ENCODE measurements at regions not wholly inside any gene's neighbourhood (a gene's known extent, or its start where the extent isn't known, plus 50 kb on each side); places are given as distances from the start of the nearest gene placed in this dataset.
A peak's percentile ranks its signal among the peaks of the same experiment; 100 is the strongest.

DNA sequence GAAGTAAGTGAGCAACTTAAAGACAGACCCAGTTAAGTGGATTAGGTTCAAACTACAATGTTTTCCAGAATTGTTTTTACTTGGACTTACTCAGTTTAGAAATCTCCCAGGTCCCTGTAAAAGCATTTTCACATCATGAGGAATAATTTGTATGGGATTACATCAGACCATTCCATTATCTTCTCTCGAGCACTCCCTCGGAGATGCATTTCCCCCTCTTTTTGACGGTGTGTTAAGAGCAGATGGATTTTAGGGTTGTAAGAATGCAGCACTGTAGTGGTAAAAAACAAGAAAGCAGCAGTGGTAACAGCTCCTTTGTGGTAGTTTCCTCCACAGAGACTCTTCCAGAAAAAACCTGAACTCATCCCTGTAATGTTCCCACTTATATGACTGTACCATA, 488.4 kb downstream of the BCAT1 start:
- no peak for ATAC-seq
- ChIA-PET CTCF (no interaction called here), POLR2A (no interaction called here)
- Mint-ChIP-seq H3K9me3 (ENCODE audit: low read depth) (no peaks in the 10 kb centered on the region), H3K27ac (no peak overlapping the region), H3K36me3 (ENCODE audit: low read depth) (no peaks in the 10 kb centered on the region), H3K4me1 (peaks cover 2% of the 10 kb centered on the region), H3K27me3 (peaks cover 1% of the 10 kb centered on the region), H3K4me3 (no peak overlapping the region)
- DNase-seq = no peak
- intact Hi-C loops (cut with DNase I, micrococcal nuclease) = no loop called here

DNA sequence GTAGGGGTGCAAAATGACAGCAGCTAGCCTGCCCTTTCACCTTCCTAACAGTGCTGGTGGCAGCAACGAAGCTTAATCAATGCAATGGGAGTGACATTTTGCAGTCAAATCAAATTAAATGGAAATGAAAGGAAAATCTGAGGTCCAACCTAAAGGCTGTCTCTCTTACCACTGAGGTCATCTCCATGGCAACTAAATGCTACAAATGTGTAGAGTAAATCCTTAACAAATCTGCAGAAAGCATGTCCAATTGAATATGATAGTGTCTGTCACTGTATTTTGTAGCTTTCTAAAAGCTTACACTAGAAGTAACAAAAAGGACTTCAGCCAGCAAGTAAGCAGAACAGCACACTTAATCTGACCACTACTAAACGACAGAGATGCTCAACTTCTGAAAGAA, 488.8 kb downstream of the BCAT1 start:
- intact Hi-C loops (cut with DNase I, micrococcal nuclease) = no loop called here
- Mint-ChIP-seq H3K36me3 (ENCODE audit: low read depth) (no peaks in the 10 kb centered on the region), H3K27me3 (peaks cover 1% of the 10 kb centered on the region), H3K9me3 (ENCODE audit: low read depth) (no peaks in the 10 kb centered on the region), H3K4me3 (no peak overlapping the region), H3K4me1 (peaks cover 2% of the 10 kb centered on the region), H3K27ac (no peak overlapping the region)
- ChIA-PET CTCF (no interaction called here), POLR2A (no interaction called here)
- no peak for DNase-seq
- ATAC-seq = no peak

DNA sequence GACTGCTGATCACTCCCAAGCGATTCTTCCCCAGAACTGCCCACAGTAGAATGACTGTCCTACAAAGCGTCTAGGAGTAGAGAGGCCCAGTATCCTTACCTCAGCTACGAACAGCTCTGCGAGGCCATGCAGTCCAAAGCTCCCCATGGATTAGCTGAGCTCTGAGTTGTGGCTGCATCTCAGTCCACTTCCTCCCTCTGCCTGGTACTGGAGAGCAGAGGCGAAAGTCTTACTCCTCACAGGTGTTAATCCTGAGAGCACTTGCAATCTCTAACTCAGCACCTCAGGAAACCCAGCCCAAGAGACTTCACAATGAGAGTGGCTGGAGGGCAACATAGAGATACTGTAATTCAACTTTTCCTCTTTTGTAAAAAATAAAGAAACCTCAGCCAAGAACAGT, 493.1 kb downstream of the BCAT1 start:
- ChIA-PET POLR2A (no interaction called here), CTCF (no interaction called here)
- Mint-ChIP-seq H3K27ac (no peak overlapping the region), H3K36me3 (ENCODE audit: low read depth) (no peaks in the 10 kb centered on the region), H3K27me3 (no peaks in the 10 kb centered on the region), H3K4me1 (no peaks in the 10 kb centered on the region), H3K4me3 (no peak overlapping the region), H3K9me3 (ENCODE audit: low read depth) (no peaks in the 10 kb centered on the region)
- intact Hi-C loops (cut with DNase I, micrococcal nuclease) = no loop called here
- ATAC-seq (no peak), DNase-seq (no peak)

DNA sequence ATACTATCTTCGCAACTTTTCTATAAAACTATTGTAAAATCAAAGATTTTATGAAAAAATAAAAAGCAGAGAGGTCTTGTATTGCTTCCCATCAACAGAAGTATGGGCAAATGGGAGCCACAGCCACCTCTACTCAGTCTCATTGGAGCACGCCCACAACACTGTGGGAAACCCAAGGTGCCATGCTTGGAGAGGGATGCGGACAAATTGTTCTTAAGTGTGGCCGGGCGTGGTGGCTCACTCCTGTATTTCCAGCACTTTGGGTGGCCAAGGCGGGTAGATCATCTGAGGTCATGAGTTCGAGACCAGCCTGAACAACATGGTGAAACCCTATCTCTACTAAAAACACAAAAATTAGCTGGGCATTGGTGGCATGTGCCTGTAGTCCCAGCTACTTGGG, 498.2 kb upstream of the SOX5 start:
- no peak overlapping the region for H3K27ac Mint-ChIP-seq
- no peaks in the 10 kb centered on the region for H3K27me3 Mint-ChIP-seq
- DNase-seq = no peak
- no peaks in the 10 kb centered on the region for H3K36me3 Mint-ChIP-seq (ENCODE audit: low read depth)
- CTCF ChIA-PET = no interaction called here
- no peak overlapping the region for H3K4me3 Mint-ChIP-seq
- intact Hi-C loops (cut with DNase I, micrococcal nuclease) = no loop called here
- H3K9me3 Mint-ChIP-seq (ENCODE audit: low read depth) = no peaks in the 10 kb centered on the region
- no peak for ATAC-seq
- H3K4me1 Mint-ChIP-seq = no peaks in the 10 kb centered on the region
- POLR2A ChIA-PET = no interaction called here

DNA sequence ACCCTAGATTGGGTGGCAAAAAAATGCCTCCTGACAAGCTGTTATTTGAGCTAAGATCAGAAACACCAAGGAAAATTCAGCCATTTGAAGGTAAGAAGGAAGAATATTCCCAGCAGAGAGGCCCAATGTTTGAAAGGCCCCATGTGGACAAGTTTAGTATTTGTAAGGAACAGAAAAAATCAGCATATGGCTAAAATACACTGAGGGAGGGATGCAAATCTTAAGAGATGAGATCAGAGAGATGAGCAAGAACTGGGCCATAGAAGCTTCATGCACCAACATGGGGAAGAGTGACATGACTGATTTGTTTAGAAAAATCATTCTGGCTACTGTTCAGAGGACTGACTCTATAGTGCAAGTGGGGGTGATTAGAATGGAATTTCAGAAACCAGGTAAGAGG, 496.8 kb upstream of the SOX5 start:
- intact Hi-C loops (cut with DNase I, micrococcal nuclease) = no loop called here
- no peaks in the 10 kb centered on the region for H3K9me3 Mint-ChIP-seq (ENCODE audit: low read depth)
- ATAC-seq (no peak), DNase-seq (no peak)
- POLR2A ChIA-PET = no interaction called here
- no peak overlapping the region for H3K4me3 Mint-ChIP-seq
- no peaks in the 10 kb centered on the region for H3K27me3 Mint-ChIP-seq
- H3K36me3 Mint-ChIP-seq (ENCODE audit: low read depth) = no peaks in the 10 kb centered on the region
- H3K4me1 Mint-ChIP-seq = no peaks in the 10 kb centered on the region
- no peak overlapping the region for H3K27ac Mint-ChIP-seq
- CTCF ChIA-PET = no interaction called here

DNA sequence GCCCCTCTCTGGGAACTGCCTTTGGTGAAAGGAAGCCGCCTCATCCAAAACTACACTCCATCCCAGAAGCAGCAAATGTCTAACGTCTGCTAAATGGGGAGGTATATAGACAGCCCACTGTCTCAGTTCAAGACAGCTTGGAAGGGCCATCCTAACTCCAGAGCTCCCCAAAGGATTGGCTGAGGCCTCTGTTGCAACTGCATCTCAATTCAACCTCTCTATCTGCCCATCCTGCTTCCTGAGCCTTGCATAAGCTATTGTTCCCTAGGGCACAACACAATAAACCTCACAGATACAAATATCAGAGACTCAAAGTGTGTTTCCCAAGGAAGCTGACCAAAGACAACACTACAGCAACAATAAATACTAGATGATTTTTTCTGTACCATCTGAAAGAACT, 495.2 kb upstream of the SOX5 start:
- H3K9me3 Mint-ChIP-seq (ENCODE audit: low read depth) = no peaks in the 10 kb centered on the region
- H3K36me3 Mint-ChIP-seq (ENCODE audit: low read depth) = no peaks in the 10 kb centered on the region
- H3K4me3 Mint-ChIP-seq = no peak overlapping the region
- intact Hi-C loops (cut with DNase I, micrococcal nuclease) = no loop called here
- CTCF ChIA-PET = interaction anchor here (0.5 to 0.8 kb wide), 3 partner anchors 34 to 607 kb away, joined by 3 to 4 read pairs (median 3); no protein-coding TSS in a partner anchor
- H3K4me1 Mint-ChIP-seq = no peaks in the 10 kb centered on the region
- ATAC-seq = no peak
- DNase-seq = no peak
- POLR2A ChIA-PET = no interaction called here
- peaks cover 2% of the 10 kb centered on the region for H3K27me3 Mint-ChIP-seq
- no peak overlapping the region for H3K27ac Mint-ChIP-seq

DNA sequence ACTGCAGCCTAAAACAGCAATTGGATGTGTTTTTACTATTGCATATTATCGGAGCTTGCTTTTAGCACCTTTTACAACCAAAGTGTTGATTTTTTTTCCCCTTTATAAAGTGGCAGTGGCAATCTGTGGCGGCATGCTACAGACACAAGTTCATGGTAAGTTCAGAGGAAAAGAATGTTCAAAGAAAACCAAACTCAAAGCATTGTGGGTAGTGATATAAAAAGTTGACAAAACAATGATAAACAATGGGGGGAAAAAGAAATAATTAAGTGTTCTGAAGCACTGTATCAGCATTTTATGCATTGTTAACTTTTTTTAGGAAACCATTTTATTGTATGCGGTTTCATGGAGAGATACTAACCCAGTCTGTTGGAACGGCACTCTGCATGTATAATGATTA, 492.0 kb upstream of the SOX5 start:
- no peak overlapping the region for H3K4me3 Mint-ChIP-seq
- CTCF ChIA-PET = no interaction called here
- POLR2A ChIA-PET = no interaction called here
- no peak overlapping the region for H3K27ac Mint-ChIP-seq
- no peak for DNase-seq
- H3K36me3 Mint-ChIP-seq (ENCODE audit: low read depth) = no peaks in the 10 kb centered on the region
- no peaks in the 10 kb centered on the region for H3K9me3 Mint-ChIP-seq (ENCODE audit: low read depth)
- H3K27me3 Mint-ChIP-seq = peaks cover 2% of the 10 kb centered on the region
- ATAC-seq = no peak
- intact Hi-C loops (cut with DNase I, micrococcal nuclease) = no loop called here
- H3K4me1 Mint-ChIP-seq = no peaks in the 10 kb centered on the region

- Mint-ChIP-seq H3K27ac (no peak overlapping the region), H3K9me3 (ENCODE audit: low read depth) (no peaks in the 10 kb centered on the region), H3K4me1 (no peaks in the 10 kb centered on the region), H3K36me3 (ENCODE audit: low read depth) (no peaks in the 10 kb centered on the region), H3K27me3 (peaks cover 2% of the 10 kb centered on the region), H3K4me3 (no peak overlapping the region)
- CTCF ChIA-PET = interaction anchor here (0.8 kb wide), 1 partner anchor 1430 kb away, joined by 3 read pairs; no protein-coding TSS in a partner anchor
- POLR2A ChIA-PET = no interaction called here
- intact Hi-C loops (cut with DNase I, micrococcal nuclease) = no loop called here
- DNase-seq (no peak), ATAC-seq (no peak)
Observed at GRCh38 chr12:24436667-24437066, 487.2 kb upstream of the SOX5 start.

DNA sequence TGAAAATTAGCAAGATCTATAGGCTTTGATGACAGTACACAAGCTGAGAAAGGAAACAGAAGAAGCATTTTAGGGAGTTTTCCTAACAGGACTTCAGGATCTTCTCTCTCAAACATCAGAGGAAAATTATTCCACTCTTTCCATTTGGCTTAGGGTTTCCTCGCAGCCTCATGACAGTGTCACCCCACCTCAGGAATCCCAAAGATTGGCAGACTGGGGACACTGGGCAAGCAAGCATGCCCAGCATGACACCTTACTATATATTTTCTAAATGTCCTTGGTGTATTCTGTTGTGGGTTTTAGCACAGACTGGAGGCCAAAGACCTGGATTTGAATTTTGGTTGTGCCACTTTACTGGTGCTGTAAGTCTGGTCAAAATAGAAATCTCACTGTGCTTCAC, 482.4 kb upstream of the SOX5 start:
- ChIA-PET CTCF (no interaction called here), POLR2A (no interaction called here)
- H3K27ac Mint-ChIP-seq = no peak overlapping the region
- no peaks in the 10 kb centered on the region for H3K4me1 Mint-ChIP-seq
- H3K9me3 Mint-ChIP-seq (ENCODE audit: low read depth) = no peaks in the 10 kb centered on the region
- intact Hi-C loops (cut with DNase I, micrococcal nuclease) = no loop called here
- no peak overlapping the region for H3K4me3 Mint-ChIP-seq
- DNase-seq = no peak
- no peaks in the 10 kb centered on the region for H3K27me3 Mint-ChIP-seq
- H3K36me3 Mint-ChIP-seq (ENCODE audit: low read depth) = no peaks in the 10 kb centered on the region
- no peak for ATAC-seq

- H3K4me1 Mint-ChIP-seq = peaks cover 19% of the 10 kb centered on the region
- no peak overlapping the region for H3K4me3 Mint-ChIP-seq
- ATAC-seq (no peak), DNase-seq (no peak)
- no peaks in the 10 kb centered on the region for H3K36me3 Mint-ChIP-seq (ENCODE audit: low read depth)
- ChIA-PET CTCF (interaction anchor here (0.6 kb wide), 1 partner anchor 404 kb away, joined by 3 read pairs; no protein-coding TSS in a partner anchor), POLR2A (no interaction called here)
- H3K27me3 Mint-ChIP-seq = peaks cover 5% of the 10 kb centered on the region
- intact Hi-C loops (cut with DNase I, micrococcal nuclease) = loop anchor here (5.0 to 10.0 kb wide), 2 partner anchors 297 to 305 kb away; no protein-coding TSS in a partner anchor
- H3K9me3 Mint-ChIP-seq (ENCODE audit: low read depth) = peaks cover 2% of the 10 kb centered on the region
- H3K27ac Mint-ChIP-seq = no peak overlapping the region
Observed at GRCh38 chr12:24427776-24428175, 478.3 kb upstream of the SOX5 start.

DNA sequence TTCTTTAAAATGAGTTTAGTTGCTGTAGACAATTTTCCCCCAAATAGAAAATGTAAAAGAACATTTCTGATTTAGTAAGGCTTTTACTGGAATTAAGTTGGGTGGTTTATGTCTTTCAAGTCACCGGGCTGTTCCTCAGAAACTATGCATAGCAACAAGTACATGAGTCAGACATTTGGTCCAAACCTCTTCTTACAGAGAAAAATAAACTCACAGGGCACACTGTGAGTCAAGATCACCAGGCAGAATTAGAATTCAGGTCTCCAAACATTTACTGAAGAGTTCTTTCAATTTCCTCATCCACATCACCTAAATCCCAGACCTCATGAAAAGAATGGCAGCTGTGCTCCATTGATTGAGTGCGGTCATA, 476.1 kb upstream of the SOX5 start:
- H3K27ac Mint-ChIP-seq = peak overlapping the region; percentile 80
- H3K4me1 Mint-ChIP-seq = peaks cover 19% of the 10 kb centered on the region
- ChIA-PET POLR2A (no interaction called here), CTCF (no interaction called here)
- intact Hi-C loops (cut with DNase I, micrococcal nuclease) = loop anchor here (1.0 to 10.0 kb wide), 5 partner anchors 175 to 414 kb away; no protein-coding TSS in a partner anchor
- peak; percentile 34 for DNase-seq
- peak; percentile 88 for ATAC-seq
- H3K36me3 Mint-ChIP-seq (ENCODE audit: low read depth) = no peaks in the 10 kb centered on the region
- H3K4me3 Mint-ChIP-seq = no peak overlapping the region
- H3K27me3 Mint-ChIP-seq = peaks cover 5% of the 10 kb centered on the region
- peaks cover 2% of the 10 kb centered on the region for H3K9me3 Mint-ChIP-seq (ENCODE audit: low read depth)

DNA sequence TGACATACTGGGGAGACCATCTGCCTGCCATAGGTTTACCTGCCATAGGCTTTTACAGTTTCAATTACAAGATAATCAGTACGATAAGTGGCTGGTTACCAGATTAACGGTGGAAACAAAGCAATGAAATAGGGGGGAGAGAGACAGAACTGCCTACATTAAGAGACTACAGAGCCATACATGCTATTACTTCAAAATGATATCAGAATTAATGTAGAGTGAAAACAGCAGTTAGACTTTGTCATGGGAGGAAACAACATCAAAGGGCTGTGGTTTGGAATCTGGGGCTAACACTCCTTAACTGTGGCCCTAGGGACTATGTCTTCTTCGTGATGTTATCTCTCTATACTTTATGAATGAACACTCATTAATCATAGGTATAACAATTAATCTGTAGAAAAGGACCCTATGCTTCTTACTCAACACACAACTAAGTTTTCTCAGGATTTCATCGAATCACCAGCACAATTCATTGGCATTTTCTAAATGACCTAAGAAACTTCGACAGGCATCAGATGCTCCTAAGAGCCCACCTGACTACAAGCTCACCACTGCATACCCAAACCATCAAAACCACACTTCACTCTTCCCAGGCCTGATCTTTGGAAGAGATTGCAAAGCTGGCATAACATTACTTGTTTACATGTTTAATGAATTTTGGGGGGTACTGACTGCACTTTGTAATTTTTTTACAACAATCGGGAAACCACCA, 475.6 kb upstream of the SOX5 start:
- Mint-ChIP-seq H3K36me3 (ENCODE audit: low read depth) (no peaks in the 10 kb centered on the region), H3K27me3 (peaks cover 5% of the 10 kb centered on the region), H3K4me1 (peaks cover 19% of the 10 kb centered on the region), H3K9me3 (ENCODE audit: low read depth) (peaks cover 2% of the 10 kb centered on the region), H3K4me3 (no peak overlapping the region), H3K27ac (peak overlapping the region; percentile 80)
- peak; percentile 80 for ATAC-seq
- ChIA-PET POLR2A (no interaction called here), CTCF (no interaction called here)
- intact Hi-C loops (cut with DNase I, micrococcal nuclease) = loop anchor here (1.0 to 10.0 kb wide), 5 partner anchors 175 to 414 kb away; no protein-coding TSS in a partner anchor
- peak; percentile 37 for DNase-seq
